ENCODE measurements at regions not wholly inside any gene's neighbourhood (a gene's known extent, or its start where the extent isn't known, plus 50 kb on each side); places are given as distances from the start of the nearest gene placed in this dataset.

- no peak overlapping the region for H2AFZ ChIP-seq (ENCODE audit: low read length)
- no peak overlapping the region for H4K5ac ChIP-seq (ENCODE audit: insufficient read length, low read depth, low read length)
- H3K4me2 ChIP-seq (ENCODE audit: insufficient read depth in 1 of 2, low read depth in 2 of 2, low read length in 2 of 2), result no peak overlapping the region
- FAIRE-seq (no peak), DNase-seq (ENCODE audit: low read depth in 1 of 2, low spot score in 2 of 2) (no peak)
- H3K79me2 ChIP-seq (ENCODE audit: control insufficient read depth in 1 of 2, insufficient read depth in 2 of 2, low read length in 2 of 2), result no peaks in the 10 kb centered on the region
- H3K36me3 ChIP-seq (ENCODE audit: control insufficient read depth in 2 of 4, insufficient read depth in 4 of 4, low read length in 3 of 4), result peaks cover 7 to 45% (median 16%) of the 10 kb centered on the region in 4 experiments; a peak in 7 of 8 replicates
- no peak overlapping the region for H4K8ac ChIP-seq (ENCODE audit: extremely low read depth, insufficient read depth, low read length)
- H2BK12ac ChIP-seq (ENCODE audit: low read depth, low read length), result 0 out of 2 replicates have a peak overlapping the region, but pooled peaks have one; percentile 50
- ChIA-PET CTCF (ENCODE audit: partially characterized antibody) (interaction anchor here (1.8 kb wide), 1 partner anchor 11 kb away, joined by 4 read pairs; no protein-coding TSS in a partner anchor), POLR2A (ENCODE audit: partially characterized antibody) (no interaction called here)
- H3K14ac ChIP-seq (ENCODE audit: insufficient read length), result no peak overlapping the region
- no peak overlapping the region for H2BK15ac ChIP-seq (ENCODE audit: low read length)
- no peak overlapping the region for H2AK5ac ChIP-seq (ENCODE audit: low read depth, low read length)
- H3K56ac ChIP-seq (replicated peaks; ENCODE audit: insufficient read length, low read depth, low read length), result no peak overlapping the region
- no peak overlapping the region for H2BK5ac ChIP-seq (ENCODE audit: low read depth, low read length)
- no peaks in the 10 kb centered on the region for H3K27me3 ChIP-seq (replicated peaks in 1 of 4; ENCODE audit: control insufficient read depth in 3 of 4, extremely low read depth in 1 of 4, insufficient read depth in 3 of 4, low read length in 3 of 4)
- no peak overlapping the region for H3K9ac ChIP-seq (replicated peaks in 1 of 4; ENCODE audit: extremely low read depth in 1 of 4, low read depth in 3 of 4, low read length in 3 of 4)
- no peaks in the 10 kb centered on the region; a peak in 1 of 7 replicates for H3K4me1 ChIP-seq (replicated peaks in 1 of 4; ENCODE audit: control insufficient read depth in 3 of 4, insufficient read depth in 4 of 4, low read length in 3 of 4)
- no peaks in the 10 kb centered on the region for H3K9me3 ChIP-seq (ENCODE audit: insufficient read depth in 2 of 2, low read depth in 1 of 2, low read length in 1 of 2)
- no peak overlapping the region for H3K4me3 ChIP-seq (ENCODE audit: extremely low read depth in 1 of 4, insufficient read depth in 2 of 4, low read depth in 3 of 4, low read length in 4 of 4)
- H2BK20ac ChIP-seq (ENCODE audit: low read length), result no peak overlapping the region
- no peak overlapping the region for H3K23ac ChIP-seq (ENCODE audit: insufficient read length)
- H4K91ac ChIP-seq (replicated peaks; ENCODE audit: insufficient read length, low read length), result no peak overlapping the region
- no peak overlapping the region for H3K4ac ChIP-seq (replicated peaks; ENCODE audit: insufficient read length, low read depth, low read length)
- 87% methylated on average over 21 of the region's 23 CpGs; no CpG with 5 or more reads in 1 of the 2 experiments for WGBS, 2 experiments (ENCODE audit: extremely low coverage in 1 of 2, insufficient coverage in 1 of 2, insufficient read length in 1 of 2, insufficient replicate concordance in 2 of 2, low coverage in 1 of 2, low lambda C conversion rate in 2 of 2, missing lambda C conversion rate in 1 of 2)
- no peak overlapping the region for H3K27ac ChIP-seq (ENCODE audit: low read depth, low read length)
- no peak overlapping the region for H2BK120ac ChIP-seq (replicated peaks; ENCODE audit: low read depth, low read length)
- no peaks in the 10 kb centered on the region; the same call in 1 of the 2 replicates for H3K79me1 ChIP-seq (ENCODE audit: low read depth, low read length)
- H4K20me1 ChIP-seq (replicated peaks in 1 of 2; ENCODE audit: control insufficient read depth in 1 of 2, insufficient read depth in 2 of 2, low read length in 2 of 2), result peaks cover 0 to 6% of the 10 kb centered on the region in 2 experiments
- H3K23me2 ChIP-seq (ENCODE audit: low read depth, low read length), result no peaks in the 10 kb centered on the region
- no peak for TF ChIP-seq EZH2 (IDR thresholded peaks at IDR 0.05; ENCODE audit: low read depth, low read length, severe bottlenecking)
- TF ChIP-seq NRF1 (IDR thresholded peaks at IDR 0.05; ENCODE audit: low read depth, low read length), result no peak
- TF ChIP-seq RBBP5 (IDR thresholded peaks at IDR 0.05; ENCODE audit: borderline replicate concordance, low read depth, low read length), result no peak
- TF ChIP-seq HDAC6 (IDR thresholded peaks at IDR 0.05; ENCODE audit: low read depth, low read length), result no peak
- TF ChIP-seq CREB1 (IDR thresholded peaks at IDR 0.05), result no peak
- H3K18ac ChIP-seq (ENCODE audit: extremely low read depth, low read length), result no peak overlapping the region
Observed at GRCh38 chr19:5263615-5264014, 77.0 kb downstream of the PTPRS start.

Measured in H1 (cell line).